ENCODE measurements at regions not wholly inside any gene's neighbourhood (a gene's known extent, or its start where the extent isn't known, plus 50 kb on each side); places are given as distances from the start of the nearest gene placed in this dataset.

GRCh38 chr5:158389786-158390185 is 530.8 kb upstream of the CLINT1 start:
- H3K36me3 ChIP-seq (ENCODE audit: control insufficient read depth, insufficient read depth, low read length), result no peaks in the 10 kb centered on the region

GRCh38 chr5:158388021-158388420 is 529.1 kb upstream of the CLINT1 start:
- Histone ChIP-seq H3K27me3 (ENCODE audit: control insufficient read depth, insufficient read depth, low read length) (no peaks in the 10 kb centered on the region), H4K20me1 (ENCODE audit: control insufficient read depth, extremely low read depth, insufficient read depth, low read length) (no peaks in the 10 kb centered on the region), H3K79me2 (ENCODE audit: control insufficient read depth, insufficient read depth, low read length) (no peaks in the 10 kb centered on the region), H2AFZ (ENCODE audit: low read length) (no peak overlapping the region), H3K9me3 (ENCODE audit: control insufficient read depth, insufficient read depth, low read depth, low read length) (no peaks in the 10 kb centered on the region), H3K9ac (ENCODE audit: insufficient read depth, low read length) (no peak overlapping the region), H3K4me3 (replicated peaks in 1 of 4; ENCODE audit: control extremely low read depth in 1 of 4, insufficient read depth in 1 of 4, low read depth in 3 of 4, low read length in 4 of 4) (no peak overlapping the region), H3K27ac (ENCODE audit: insufficient read depth, low read length) (no peak overlapping the region), H3K4me1 (ENCODE audit: control insufficient read depth, extremely low read depth, insufficient read depth, low read length) (peaks cover 19% of the 10 kb centered on the region), H3K4me2 (ENCODE audit: extremely low read depth, insufficient read depth, low read length) (no peak overlapping the region), H3K36me3 (ENCODE audit: control insufficient read depth, insufficient read depth, low read length) (no peaks in the 10 kb centered on the region)
- DNase-seq (ENCODE audit: low read depth in 2 of 2), result no peak
- TF ChIP-seq, protein P1, sequence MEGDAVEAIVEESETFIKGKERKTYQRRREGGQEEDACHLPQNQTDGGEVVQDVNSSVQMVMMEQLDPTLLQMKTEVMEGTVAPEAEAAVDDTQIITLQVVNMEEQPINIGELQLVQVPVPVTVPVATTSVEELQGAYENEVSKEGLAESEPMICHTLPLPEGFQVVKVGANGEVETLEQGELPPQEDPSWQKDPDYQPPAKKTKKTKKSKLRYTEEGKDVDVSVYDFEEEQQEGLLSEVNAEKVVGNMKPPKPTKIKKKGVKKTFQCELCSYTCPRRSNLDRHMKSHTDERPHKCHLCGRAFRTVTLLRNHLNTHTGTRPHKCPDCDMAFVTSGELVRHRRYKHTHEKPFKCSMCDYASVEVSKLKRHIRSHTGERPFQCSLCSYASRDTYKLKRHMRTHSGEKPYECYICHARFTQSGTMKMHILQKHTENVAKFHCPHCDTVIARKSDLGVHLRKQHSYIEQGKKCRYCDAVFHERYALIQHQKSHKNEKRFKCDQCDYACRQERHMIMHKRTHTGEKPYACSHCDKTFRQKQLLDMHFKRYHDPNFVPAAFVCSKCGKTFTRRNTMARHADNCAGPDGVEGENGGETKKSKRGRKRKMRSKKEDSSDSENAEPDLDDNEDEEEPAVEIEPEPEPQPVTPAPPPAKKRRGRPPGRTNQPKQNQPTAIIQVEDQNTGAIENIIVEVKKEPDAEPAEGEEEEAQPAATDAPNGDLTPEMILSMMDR (conservative IDR thresholded peaks at IDR 0.05 in 1 of 2, IDR thresholded peaks at IDR 0.05 in 1 of 2; ENCODE audit: low read depth in 1 of 2, low read length in 2 of 2), result no peak
- TF ChIP-seq EZH2 (IDR thresholded peaks at IDR 0.05; ENCODE audit: low read length, missing control alignments), result no peak

More at GRCh38 chr5:158389786-158390185, 530.8 kb upstream of the CLINT1 start:
- Histone ChIP-seq H3K79me2 (ENCODE audit: control insufficient read depth, insufficient read depth, low read length) (no peaks in the 10 kb centered on the region), H3K4me3 (replicated peaks in 1 of 4; ENCODE audit: control extremely low read depth in 1 of 4, insufficient read depth in 1 of 4, low read depth in 3 of 4, low read length in 4 of 4) (no peak overlapping the region), H3K4me1 (ENCODE audit: control insufficient read depth, extremely low read depth, insufficient read depth, low read length) (peaks cover 9% of the 10 kb centered on the region), H3K9me3 (ENCODE audit: control insufficient read depth, insufficient read depth, low read depth, low read length) (no peaks in the 10 kb centered on the region), H2AFZ (ENCODE audit: low read length) (no peak overlapping the region), H3K4me2 (ENCODE audit: extremely low read depth, insufficient read depth, low read length) (no peak overlapping the region), H3K27me3 (ENCODE audit: control insufficient read depth, insufficient read depth, low read length) (no peaks in the 10 kb centered on the region), H3K9ac (ENCODE audit: insufficient read depth, low read length) (no peak overlapping the region), H4K20me1 (ENCODE audit: control insufficient read depth, extremely low read depth, insufficient read depth, low read length) (no peaks in the 10 kb centered on the region), H3K27ac (ENCODE audit: insufficient read depth, low read length) (no peak overlapping the region)
- peak in 1 of 2 donors; percentile 46 for DNase-seq (ENCODE audit: low read depth in 2 of 2)
- TF ChIP-seq, protein P1 (conservative IDR thresholded peaks at IDR 0.05 in 1 of 2, IDR thresholded peaks at IDR 0.05 in 1 of 2; ENCODE audit: low read depth in 1 of 2, low read length in 2 of 2), result no peak
- no peak for TF ChIP-seq EZH2 (IDR thresholded peaks at IDR 0.05; ENCODE audit: low read length, missing control alignments)

DNA sequence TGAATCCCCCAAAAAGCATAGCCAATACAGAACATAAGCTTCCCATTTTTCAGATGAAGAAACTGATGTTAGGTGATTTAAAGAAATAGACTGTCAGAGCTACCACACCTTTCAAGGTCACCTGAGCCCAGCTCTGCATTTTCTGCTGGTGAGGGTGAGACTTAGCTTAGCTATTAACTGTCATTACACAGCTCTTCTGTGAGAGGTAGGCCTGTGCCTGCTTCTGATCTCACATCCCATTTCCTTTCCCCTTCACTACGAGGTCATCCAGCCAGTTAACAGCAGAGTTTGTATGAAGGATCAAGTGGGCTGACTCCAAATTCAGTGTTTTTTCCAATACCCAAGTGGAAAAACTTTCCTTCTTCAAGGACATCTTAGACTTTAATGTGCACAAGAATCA is 528.6 kb upstream of the CLINT1 start:
- H3K27ac ChIP-seq (ENCODE audit: insufficient read depth, low read length), result no peak overlapping the region
- H2AFZ ChIP-seq (ENCODE audit: low read length), result no peak overlapping the region
- H4K20me1 ChIP-seq (ENCODE audit: control insufficient read depth, extremely low read depth, insufficient read depth, low read length), result no peaks in the 10 kb centered on the region
- no peak for DNase-seq (ENCODE audit: low read depth in 2 of 2)
- H3K9ac ChIP-seq (ENCODE audit: insufficient read depth, low read length), result no peak overlapping the region
- H3K4me1 ChIP-seq (ENCODE audit: control insufficient read depth, extremely low read depth, insufficient read depth, low read length), result peaks cover 23% of the 10 kb centered on the region
- no peaks in the 10 kb centered on the region for H3K9me3 ChIP-seq (ENCODE audit: control insufficient read depth, insufficient read depth, low read depth, low read length)
- H3K79me2 ChIP-seq (ENCODE audit: control insufficient read depth, insufficient read depth, low read length), result no peaks in the 10 kb centered on the region
- no peak overlapping the region for H3K4me2 ChIP-seq (ENCODE audit: extremely low read depth, insufficient read depth, low read length)
- no peak overlapping the region for H3K4me3 ChIP-seq (replicated peaks in 1 of 4; ENCODE audit: control extremely low read depth in 1 of 4, insufficient read depth in 1 of 4, low read depth in 3 of 4, low read length in 4 of 4)
- H3K36me3 ChIP-seq (ENCODE audit: control insufficient read depth, insufficient read depth, low read length), result no peaks in the 10 kb centered on the region
- no peaks in the 10 kb centered on the region for H3K27me3 ChIP-seq (ENCODE audit: control insufficient read depth, insufficient read depth, low read length)
- TF ChIP-seq, protein P1 (conservative IDR thresholded peaks at IDR 0.05 in 1 of 2, IDR thresholded peaks at IDR 0.05 in 1 of 2; ENCODE audit: low read depth in 1 of 2, low read length in 2 of 2), result no peak
- no peak for TF ChIP-seq EZH2 (IDR thresholded peaks at IDR 0.05; ENCODE audit: low read length, missing control alignments)
